SH-SY5Y (cell line): ENCODE measurements at regions not wholly inside any gene's neighbourhood (a gene's known extent, or its start where the extent isn't known, plus 50 kb on each side); places are given as distances from the start of the nearest gene placed in this dataset.

Source experiments
- GATA2 ChIP-seq: IDR thresholded peaks from 2 replicates; pipeline ENCODE4 v1.6.1; 2011; ENCODE audit warnings: mild to moderate bottlenecking, low read depth, low read length
- GATA3 ChIP-seq: IDR thresholded peaks from 2 replicates; pipeline ENCODE4 v1.6.1; 2011; ENCODE audit warnings: low read depth, mild to moderate bottlenecking, low read length, moderate library complexity

DNA sequence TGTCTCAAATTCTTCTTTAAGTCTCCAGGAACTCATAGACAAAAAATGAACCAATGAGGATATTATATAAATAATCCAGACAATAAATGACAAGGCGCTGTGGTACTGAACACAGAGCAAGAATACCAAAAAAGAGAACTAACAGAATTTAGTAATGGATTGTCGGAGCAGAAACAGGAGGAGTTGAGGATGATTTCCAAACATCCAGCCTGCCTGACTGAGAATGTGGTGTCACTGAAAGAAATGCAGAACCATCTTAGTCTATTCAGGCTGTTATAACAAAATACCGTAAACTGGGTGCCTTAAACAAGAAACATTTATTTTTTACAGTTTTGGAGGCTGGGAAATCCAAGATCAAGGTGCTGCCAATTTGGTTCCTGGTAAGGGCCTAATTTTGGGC lies 79.7 kb downstream of the RGS2 start:
- no peak for TF ChIP-seq GATA3
- no peak for TF ChIP-seq GATA2
